Activated T-cell treated with anti-CD3 and anti-CD28 coated beads for 24 hours (primary cell): ENCODE measurements at regions not wholly inside any gene's neighbourhood (a gene's known extent, or its start where the extent isn't known, plus 50 kb on each side); places are given as distances from the start of the nearest gene placed in this dataset.

Source experiments
- DNase-seq: peaks from one replicate; pipeline ENCODE4 v3.0.0-alpha.2; 2020; ENCODE audit warnings: low read depth

GRCh38 chr14:58814466-58814865, 176.7 kb downstream of the DACT1 start:
- no peak for DNase-seq

GRCh38 chr14:58815161-58815701, 177.5 kb downstream of the DACT1 start:
- no peak for DNase-seq

- no peak for DNase-seq
Measured at GRCh38 chr14:58815794-58816193, 178.0 kb downstream of the DACT1 start.

- no peak for DNase-seq
Measured at GRCh38 chr14:58816416-58817115, 178.8 kb downstream of the DACT1 start.

- no peak for DNase-seq
Measured at GRCh38 chr14:58817846-58818245, 180.1 kb downstream of the DACT1 start.

- no peak for DNase-seq
Measured at GRCh38 chr14:58820032-58820431, 182.3 kb downstream of the DACT1 start.

GRCh38 chr14:58821421-58821820, 183.7 kb downstream of the DACT1 start:
- DNase-seq, result no peak

GRCh38 chr14:58822856-58823255, 185.1 kb downstream of the DACT1 start:
- DNase-seq, result no peak

- DNase-seq, result no peak
Measured at GRCh38 chr14:58823312-58823711, 185.6 kb downstream of the DACT1 start.

- no peak for DNase-seq
Measured at GRCh38 chr14:58824106-58824505, 186.3 kb downstream of the DACT1 start.

GRCh38 chr14:58824796-58825195, 187.0 kb downstream of the DACT1 start:
- DNase-seq, result no peak

- DNase-seq, result no peak
Measured at GRCh38 chr14:58825606-58826005, 187.8 kb downstream of the DACT1 start.

GRCh38 chr14:58826845-58827686, 189.3 kb downstream of the DACT1 start:
- DNase-seq, result no peak

GRCh38 chr14:58828298-58828697, 190.5 kb downstream of the DACT1 start:
- no peak for DNase-seq

- DNase-seq, result no peak
Measured at GRCh38 chr14:58829594-58829993, 191.8 kb downstream of the DACT1 start.

GRCh38 chr14:58830121-58830520, 192.4 kb downstream of the DACT1 start:
- DNase-seq, result no peak

- no peak for DNase-seq
Measured at GRCh38 chr14:58832095-58832521, 194.3 kb downstream of the DACT1 start.

GRCh38 chr14:58833634-58834378, 196.0 kb downstream of the DACT1 start:
- no peak for DNase-seq

- DNase-seq, result no peak
Measured at GRCh38 chr14:58836303-58836974, 198.7 kb downstream of the DACT1 start.

GRCh38 chr14:58839233-58839632, 201.5 kb downstream of the DACT1 start:
- DNase-seq, result no peak

- DNase-seq, result no peak
Measured at GRCh38 chr14:58844544-58844943, 206.8 kb downstream of the DACT1 start.
